Caco-2 (cell line): ENCODE measurements at regions not wholly inside any gene's neighbourhood (a gene's known extent, or its start where the extent isn't known, plus 50 kb on each side); places are given as distances from the start of the nearest gene placed in this dataset.

Experiments
- BruUV-seq: library from RNA; stranded (reverse); fragments of 400-500 nt; replicated peaks from 2 replicates; lab custom pipeline; 2021; lab: Mats Ljungman, UMichigan
- CTCF ChIA-PET: fragments of 300-600 bp; sonication (Branson Sonifier 250); formaldehyde crosslinking; loops from one replicate; lab custom pipeline; 2022; ENCODE audit warnings: antibody characterized with exemption; lab: Charles Lee
- POLR2A ChIA-PET: fragments of 300-600 bp; sonication (Branson Sonifier 250); formaldehyde crosslinking; loops from one replicate; lab custom pipeline; 2022; ENCODE audit warnings: antibody characterized with exemption; lab: Charles Lee
- DNase-seq, 2 experiments: peaks; one replicate each; pipeline versions ENCODE4 v3.0.0 to v3.0.0-alpha.2; 2020 to 2022
- H3K27me3 ChIP-seq: replicated peaks from 2 replicates; pipeline ENCODE4 v1.6.0; 2011; ENCODE audit warnings: low read length; ENCODE audit not compliant: control insufficient read depth, insufficient read depth
- H3K36me3 ChIP-seq: 2 replicates; pipeline ENCODE4 v1.5.1; 2011; ENCODE audit warnings: low read length; ENCODE audit not compliant: control insufficient read depth, insufficient read depth
- H3K4me1 ChIP-seq: fragments of 250-450 bp; sonication (Bioruptor Pico); 2 replicates; pipeline ENCODE4 v1.5.1; 2020; ENCODE audit warnings: mild to moderate bottlenecking
- H3K4me3 ChIP-seq: 2 replicates; pipeline ENCODE4 v1.5.1; 2011; ENCODE audit warnings: low read depth, mild to moderate bottlenecking, control low read depth, low read length
- H3K9me3 ChIP-seq: fragments of 250-450 bp; sonication (Bioruptor Pico); 2 replicates; pipeline ENCODE4 v1.5.1; 2020; ENCODE audit warnings: mild to moderate bottlenecking, moderate library complexity
- H3K27ac Mint-ChIP-seq: one replicate; pipeline ENCODE4 v1.8.0; 2022; ENCODE audit warnings: mixed read lengths; ENCODE audit not compliant: unreplicated experiment
- H3K27me3 Mint-ChIP-seq: one replicate; pipeline ENCODE4 v1.8.0; 2022; ENCODE audit warnings: mixed read lengths; ENCODE audit not compliant: insufficient read depth, unreplicated experiment
- H3K36me3 Mint-ChIP-seq: one replicate; pipeline ENCODE4 v1.8.0; 2022; ENCODE audit warnings: mild to moderate bottlenecking, mixed read lengths; ENCODE audit not compliant: insufficient read depth, unreplicated experiment
- H3K4me1 Mint-ChIP-seq: one replicate; pipeline ENCODE4 v1.8.0; 2022; ENCODE audit warnings: low read depth, mixed read lengths; ENCODE audit not compliant: unreplicated experiment
- H3K4me3 Mint-ChIP-seq: one replicate; pipeline ENCODE4 v1.8.0; 2022; ENCODE audit warnings: mild to moderate bottlenecking, moderate library complexity, mixed read lengths; ENCODE audit not compliant: unreplicated experiment
- H3K9me3 Mint-ChIP-seq: one replicate; pipeline ENCODE4 v1.8.0; 2022; ENCODE audit warnings: mixed read lengths; ENCODE audit not compliant: unreplicated experiment
- CTCF ChIP-seq, 2 experiments: fragments of 200-600 bp in 1 of 2; IDR thresholded peaks; 1 replicate in 1 of 2; 2 replicates in 1 of 2; pipeline versions ENCODE4 v1.5.1 to v1.8.0; 2011 to 2022; ENCODE audit warnings: antibody characterized with exemption in 1 of 2, control low read depth in 1 of 2, inconsistent platforms in 1 of 2, low read depth in 1 of 2, low read length in 1 of 2, mild to moderate bottlenecking in 1 of 2, moderate library complexity in 1 of 2; ENCODE audit not compliant: insufficient read depth in 1 of 2, severe bottlenecking in 1 of 2, unreplicated experiment in 1 of 2
- intact Hi-C: fragments of 100-400 bp; cut with micrococcal nuclease; formaldehyde crosslinking; loops from one replicate; pipeline ENCODE4 v1.10.0; 2022; ENCODE audit not compliant: unreplicated experiment

GRCh38 chr22:48632646-48633246, 1194.9 kb downstream of the BRD1 start:
- Histone ChIP-seq H3K4me3 (no peak overlapping the region), H3K36me3 (no peaks in the 10 kb centered on the region), H3K27me3 (no peaks in the 10 kb centered on the region), H3K4me1 (no peaks in the 10 kb centered on the region), H3K9me3 (no peaks in the 10 kb centered on the region)
- H3K4me1 Mint-ChIP-seq, result no peaks in the 10 kb centered on the region
- peaks cover 3% of the 10 kb centered on the region for H3K27me3 Mint-ChIP-seq
- H3K27ac Mint-ChIP-seq, result no peak overlapping the region
- BruUV-seq, result no TSS peak
- CTCF ChIA-PET, result no interaction called here
- intact Hi-C loops, result no loop called here
- no peaks in the 10 kb centered on the region for H3K9me3 Mint-ChIP-seq
- POLR2A ChIA-PET, result no interaction called here
- no peaks in the 10 kb centered on the region for H3K36me3 Mint-ChIP-seq
- no peak for TF ChIP-seq CTCF (IDR thresholded peaks at IDR 0.05; ENCODE audit: insufficient read depth in 1 of 2, low read depth in 1 of 2, low read length in 1 of 2, severe bottlenecking in 1 of 2, unreplicated experiment in 1 of 2)
- no peak overlapping the region for H3K4me3 Mint-ChIP-seq
- DNase-seq, result no peak

- H3K27ac Mint-ChIP-seq, result no peak overlapping the region
These were observed 1196.3 kb downstream of the BRD1 start for GRCh38 chr22:48631288-48631863.

GRCh38 chr22:48630848-48631247, 1196.8 kb downstream of the BRD1 start:
- H3K36me3 ChIP-seq, result no peaks in the 10 kb centered on the region
- no TSS peak for BruUV-seq
- TF ChIP-seq CTCF (IDR thresholded peaks at IDR 0.05; ENCODE audit: insufficient read depth in 1 of 2, low read depth in 1 of 2, low read length in 1 of 2, severe bottlenecking in 1 of 2, unreplicated experiment in 1 of 2), result no peak
- Mint-ChIP-seq H3K4me3 (no peak overlapping the region), H3K36me3 (no peaks in the 10 kb centered on the region), H3K9me3 (no peaks in the 10 kb centered on the region), H3K27ac (no peak overlapping the region), H3K4me1 (no peaks in the 10 kb centered on the region), H3K27me3 (peaks cover 6% of the 10 kb centered on the region)
- no peak for DNase-seq
- H3K27me3 ChIP-seq, result no peaks in the 10 kb centered on the region
- CTCF ChIA-PET, result no interaction called here
- H3K4me3 ChIP-seq, result no peak overlapping the region
- no peaks in the 10 kb centered on the region for H3K9me3 ChIP-seq
- POLR2A ChIA-PET, result no interaction called here
- intact Hi-C loops, result no loop called here
- H3K4me1 ChIP-seq, result no peaks in the 10 kb centered on the region

More at GRCh38 chr22:48631288-48631863, 1196.3 kb downstream of the BRD1 start:
- H3K9me3 ChIP-seq, result no peaks in the 10 kb centered on the region
- no peak overlapping the region for H3K4me3 ChIP-seq
- Mint-ChIP-seq H3K4me1 (no peaks in the 10 kb centered on the region), H3K9me3 (no peaks in the 10 kb centered on the region), H3K27me3 (peaks cover 6% of the 10 kb centered on the region), H3K4me3 (no peak overlapping the region), H3K36me3 (no peaks in the 10 kb centered on the region)
- no peak for DNase-seq
- intact Hi-C loops, result no loop called here
- ChIA-PET CTCF (no interaction called here), POLR2A (no interaction called here)
- H3K4me1 ChIP-seq, result no peaks in the 10 kb centered on the region
- TF ChIP-seq CTCF (IDR thresholded peaks at IDR 0.05; ENCODE audit: insufficient read depth in 1 of 2, low read depth in 1 of 2, low read length in 1 of 2, severe bottlenecking in 1 of 2, unreplicated experiment in 1 of 2), result no peak
- H3K27me3 ChIP-seq, result no peaks in the 10 kb centered on the region
- no TSS peak for BruUV-seq
- H3K36me3 ChIP-seq, result no peaks in the 10 kb centered on the region
